ENCODE measurements at regions not wholly inside any gene's neighbourhood (a gene's known extent, or its start where the extent isn't known, plus 50 kb on each side); places are given as distances from the start of the nearest gene placed in this dataset.
A peak's percentile ranks its signal among the peaks of the same experiment; 100 is the strongest.

- Histone ChIP-seq H3K18ac (ENCODE audit: low read length) (no peak overlapping the region), H3K4me1 (ENCODE audit: control insufficient read depth in 1 of 2, insufficient read depth in 2 of 2, low read length in 2 of 2) (no peaks in the 10 kb centered on the region), H3K9me3 (ENCODE audit: insufficient read depth, low read depth, low read length) (peaks cover 2% of the 10 kb centered on the region), H4K8ac (ENCODE audit: low read depth, low read length) (no peak overlapping the region), H2BK120ac (ENCODE audit: insufficient read depth, low read length, poor library complexity) (no peak overlapping the region), H3K79me1 (ENCODE audit: low read length) (no peaks in the 10 kb centered on the region), H3K23ac (ENCODE audit: low read length) (no peak overlapping the region), H3K4me2 (ENCODE audit: low read length) (no peak overlapping the region), H3K9ac (ENCODE audit: low read length) (no peak overlapping the region), H4K12ac (ENCODE audit: low read depth, low read length) (no peak overlapping the region), H3K36me3 (ENCODE audit: control insufficient read depth in 1 of 2, insufficient read depth in 2 of 2, low read length in 2 of 2) (no peaks in the 10 kb centered on the region), H3K14ac (ENCODE audit: low read length) (no peak overlapping the region), H3K27ac (ENCODE audit: low read depth, low read length) (no peak overlapping the region), H2BK12ac (ENCODE audit: low read length) (no peak overlapping the region), H2BK5ac (ENCODE audit: low read depth, low read length, poor library complexity) (no peak overlapping the region), H3K4ac (ENCODE audit: low read depth, low read length) (no peak overlapping the region), H3K4me3 (ENCODE audit: low read depth, low read length) (no peak overlapping the region), H3K79me2 (ENCODE audit: control insufficient read depth, insufficient read depth, low read length, poor library complexity) (no peaks in the 10 kb centered on the region), H2AK5ac (ENCODE audit: low read length) (no peak overlapping the region), H4K91ac (ENCODE audit: low read depth, low read length) (no peak overlapping the region), H3K27me3 (ENCODE audit: insufficient read depth, low read length) (no peaks in the 10 kb centered on the region), H2AFZ (ENCODE audit: insufficient read depth, low read length, poor library complexity) (no peak overlapping the region)
- DNase-seq: no peak
- WGBS (ENCODE audit: extremely low coverage, insufficient coverage, insufficient read length): no CpG with 5 or more reads among the region's 2 CpGs
These were observed 120.8 kb upstream of the SSTR4 start for GRCh38 chr20:22914291-22914690.

- H4K12ac ChIP-seq (ENCODE audit: low read depth, low read length): no peak overlapping the region
- H3K14ac ChIP-seq (ENCODE audit: low read length): no peak overlapping the region
- no peak overlapping the region for H3K23ac ChIP-seq (ENCODE audit: low read length)
- no peaks in the 10 kb centered on the region for H3K79me2 ChIP-seq (ENCODE audit: control insufficient read depth, insufficient read depth, low read length, poor library complexity)
- no peaks in the 10 kb centered on the region for H3K36me3 ChIP-seq (ENCODE audit: control insufficient read depth in 1 of 2, insufficient read depth in 2 of 2, low read length in 2 of 2)
- H3K4me1 ChIP-seq (ENCODE audit: control insufficient read depth in 1 of 2, insufficient read depth in 2 of 2, low read length in 2 of 2): no peaks in the 10 kb centered on the region
- H3K4me2 ChIP-seq (ENCODE audit: low read length): no peak overlapping the region
- no peak for DNase-seq
- H2AK5ac ChIP-seq (ENCODE audit: low read length): no peak overlapping the region
- H3K4ac ChIP-seq (ENCODE audit: low read depth, low read length): no peak overlapping the region
- no peak overlapping the region for H2BK12ac ChIP-seq (ENCODE audit: low read length)
- no peaks in the 10 kb centered on the region for H3K79me1 ChIP-seq (ENCODE audit: low read length)
- peaks cover 2% of the 10 kb centered on the region for H3K9me3 ChIP-seq (ENCODE audit: insufficient read depth, low read depth, low read length)
- H4K91ac ChIP-seq (ENCODE audit: low read depth, low read length): no peak overlapping the region
- no peak overlapping the region for H2BK5ac ChIP-seq (ENCODE audit: low read depth, low read length, poor library complexity)
- H2AFZ ChIP-seq (ENCODE audit: insufficient read depth, low read length, poor library complexity): no peak overlapping the region
- no peaks in the 10 kb centered on the region for H3K27me3 ChIP-seq (ENCODE audit: insufficient read depth, low read length)
- no peak overlapping the region for H3K18ac ChIP-seq (ENCODE audit: low read length)
- no peak overlapping the region for H2BK120ac ChIP-seq (ENCODE audit: insufficient read depth, low read length, poor library complexity)
- no peak overlapping the region for H3K4me3 ChIP-seq (ENCODE audit: low read depth, low read length)
- H3K9ac ChIP-seq (ENCODE audit: low read length): no peak overlapping the region
- H4K8ac ChIP-seq (ENCODE audit: low read depth, low read length): no peak overlapping the region
- H3K27ac ChIP-seq (ENCODE audit: low read depth, low read length): no peak overlapping the region
- no CpG with 5 or more reads among the region's 2 CpGs for WGBS (ENCODE audit: extremely low coverage, insufficient coverage, insufficient read length)
These were observed 119.6 kb upstream of the SSTR4 start for GRCh38 chr20:22915512-22915911.

- Histone ChIP-seq H2BK12ac (ENCODE audit: low read length) (no peak overlapping the region), H2AK5ac (ENCODE audit: low read length) (no peak overlapping the region), H2BK120ac (ENCODE audit: insufficient read depth, low read length, poor library complexity) (no peak overlapping the region), H4K8ac (ENCODE audit: low read depth, low read length) (no peak overlapping the region), H3K4me2 (ENCODE audit: low read length) (no peak overlapping the region), H3K4me1 (ENCODE audit: control insufficient read depth in 1 of 2, insufficient read depth in 2 of 2, low read length in 2 of 2) (no peaks in the 10 kb centered on the region), H3K14ac (ENCODE audit: low read length) (no peak overlapping the region), H3K79me1 (ENCODE audit: low read length) (no peaks in the 10 kb centered on the region), H4K91ac (ENCODE audit: low read depth, low read length) (no peak overlapping the region), H4K12ac (ENCODE audit: low read depth, low read length) (no peak overlapping the region), H3K4me3 (ENCODE audit: low read depth, low read length) (no peak overlapping the region), H3K23ac (ENCODE audit: low read length) (no peak overlapping the region), H3K27me3 (ENCODE audit: insufficient read depth, low read length) (no peaks in the 10 kb centered on the region), H3K9ac (ENCODE audit: low read length) (no peak overlapping the region), H3K4ac (ENCODE audit: low read depth, low read length) (no peak overlapping the region), H3K36me3 (ENCODE audit: control insufficient read depth in 1 of 2, insufficient read depth in 2 of 2, low read length in 2 of 2) (no peaks in the 10 kb centered on the region), H3K79me2 (ENCODE audit: control insufficient read depth, insufficient read depth, low read length, poor library complexity) (no peaks in the 10 kb centered on the region), H3K18ac (ENCODE audit: low read length) (no peak overlapping the region), H2BK5ac (ENCODE audit: low read depth, low read length, poor library complexity) (no peak overlapping the region), H3K9me3 (ENCODE audit: insufficient read depth, low read depth, low read length) (peaks cover 2% of the 10 kb centered on the region), H3K27ac (ENCODE audit: low read depth, low read length) (no peak overlapping the region), H2AFZ (ENCODE audit: insufficient read depth, low read length, poor library complexity) (no peak overlapping the region)
- DNase-seq: peak in 1 of 2 donors; percentile 22
- WGBS (ENCODE audit: extremely low coverage, insufficient coverage, insufficient read length): no CpG with 5 or more reads among the region's 12 CpGs
These were observed 118.9 kb upstream of the SSTR4 start for GRCh38 chr20:22916021-22916842.

- Histone ChIP-seq H4K91ac (ENCODE audit: low read depth, low read length) (no peak overlapping the region), H2BK12ac (ENCODE audit: low read length) (no peak overlapping the region), H2BK5ac (ENCODE audit: low read depth, low read length, poor library complexity) (no peak overlapping the region), H2AFZ (ENCODE audit: insufficient read depth, low read length, poor library complexity) (no peak overlapping the region), H3K4me1 (ENCODE audit: control insufficient read depth in 1 of 2, insufficient read depth in 2 of 2, low read length in 2 of 2) (no peaks in the 10 kb centered on the region), H3K27me3 (ENCODE audit: insufficient read depth, low read length) (no peaks in the 10 kb centered on the region), H3K9me3 (ENCODE audit: insufficient read depth, low read depth, low read length) (peaks cover 2% of the 10 kb centered on the region), H3K27ac (ENCODE audit: low read depth, low read length) (no peak overlapping the region), H3K79me1 (ENCODE audit: low read length) (no peaks in the 10 kb centered on the region), H4K12ac (ENCODE audit: low read depth, low read length) (no peak overlapping the region), H4K8ac (ENCODE audit: low read depth, low read length) (no peak overlapping the region), H3K14ac (ENCODE audit: low read length) (no peak overlapping the region), H3K9ac (ENCODE audit: low read length) (no peak overlapping the region), H3K4ac (ENCODE audit: low read depth, low read length) (no peak overlapping the region), H3K36me3 (ENCODE audit: control insufficient read depth in 1 of 2, insufficient read depth in 2 of 2, low read length in 2 of 2) (no peaks in the 10 kb centered on the region), H3K18ac (ENCODE audit: low read length) (no peak overlapping the region), H3K4me2 (ENCODE audit: low read length) (no peak overlapping the region), H3K23ac (ENCODE audit: low read length) (no peak overlapping the region), H2AK5ac (ENCODE audit: low read length) (no peak overlapping the region), H2BK120ac (ENCODE audit: insufficient read depth, low read length, poor library complexity) (no peak overlapping the region), H3K79me2 (ENCODE audit: control insufficient read depth, insufficient read depth, low read length, poor library complexity) (no peaks in the 10 kb centered on the region), H3K4me3 (ENCODE audit: low read depth, low read length) (no peak overlapping the region)
- peak; percentile 46 to 76 for DNase-seq
These were observed 116.7 kb upstream of the SSTR4 start for GRCh38 chr20:22918286-22918983.
